ENCODE measurements at regions not wholly inside any gene's neighbourhood (a gene's known extent, or its start where the extent isn't known, plus 50 kb on each side); places are given as distances from the start of the nearest gene placed in this dataset.

GRCh38 chr7:41237956-41238355 lies 464.9 kb downstream of the INHBA start:
- no peak overlapping the region for H2BK15ac ChIP-seq (ENCODE audit: low read depth, low read length)
- H3K4me3 Mint-ChIP-seq = no peak overlapping the region
- H2BK5ac ChIP-seq (ENCODE audit: insufficient read length, low read length) = no peak overlapping the region
- no peak overlapping the region for H3K14ac ChIP-seq (ENCODE audit: insufficient read depth, low read length)
- no peaks in the 10 kb centered on the region for H3K27me3 Mint-ChIP-seq (ENCODE audit: low read depth)
- WGBS (ENCODE audit: extremely low coverage, insufficient read length, low lambda C conversion rate) = no CpG with 5 or more reads among the region's 4 CpGs
- H4K5ac ChIP-seq (ENCODE audit: insufficient read length, low read depth, low read length) = no peak overlapping the region
- no peaks in the 10 kb centered on the region for H3K4me1 Mint-ChIP-seq
- no peak overlapping the region for H2AK5ac ChIP-seq (ENCODE audit: insufficient read length, low read length)
- no peaks in the 10 kb centered on the region for H3K4me1 ChIP-seq (ENCODE audit: insufficient read depth, low read length)
- no peak overlapping the region for H3K18ac ChIP-seq (ENCODE audit: insufficient read length, low read depth, low read length)
- H3K56ac ChIP-seq (ENCODE audit: insufficient read length, low read depth, low read length) = no peak overlapping the region
- no peak overlapping the region for H3K23ac ChIP-seq (ENCODE audit: insufficient read length, low read depth, low read length)
- H3K4ac ChIP-seq (ENCODE audit: low read depth, low read length) = no peak overlapping the region
- no peaks in the 10 kb centered on the region for H3K9me3 Mint-ChIP-seq
- H3K36me3 Mint-ChIP-seq (ENCODE audit: insufficient read depth in 1 of 3, low read depth in 3 of 3) = no peaks in the 10 kb centered on the region
- no peaks in the 10 kb centered on the region for H3K27me3 ChIP-seq (ENCODE audit: insufficient read depth, low read length)
- H3K9me3 ChIP-seq (ENCODE audit: control insufficient read depth, low read depth, low read length) = no peaks in the 10 kb centered on the region
- no peaks in the 10 kb centered on the region for H3K79me1 ChIP-seq (ENCODE audit: insufficient read depth, low read depth, low read length, poor library complexity, severe bottlenecking)
- H2AFZ ChIP-seq (ENCODE audit: low read length) = no peak overlapping the region
- H3K27ac Mint-ChIP-seq = no peak overlapping the region
- no peak overlapping the region for H3K27ac ChIP-seq (ENCODE audit: insufficient read length, low read depth, low read length)
- no peaks in the 10 kb centered on the region for H3K79me2 ChIP-seq (ENCODE audit: insufficient read depth, low read length)
- no peak overlapping the region for H2BK120ac ChIP-seq (ENCODE audit: low read depth, low read length, poor library complexity, severe bottlenecking)
- H4K91ac ChIP-seq (ENCODE audit: insufficient read length, low read depth, low read length) = no peak overlapping the region
- no peak overlapping the region for H3T11ph ChIP-seq (ENCODE audit: low read length)
- H4K20me1 ChIP-seq (ENCODE audit: control insufficient read depth, insufficient read depth, insufficient read length) = no peaks in the 10 kb centered on the region
- H2BK12ac ChIP-seq (ENCODE audit: insufficient read length, low read depth, low read length) = no peak overlapping the region
- no peak for TF ChIP-seq CTCF (conservative IDR thresholded peaks at IDR 0.05)
- no peak overlapping the region for H3K9ac ChIP-seq (ENCODE audit: extremely low read depth, insufficient read length, low read length)
- H4K8ac ChIP-seq (replicated peaks; ENCODE audit: insufficient read length, low read depth, low read length) = no peak overlapping the region
- H3K23me2 ChIP-seq (ENCODE audit: insufficient read length, low read depth, low read length, poor library complexity, severe bottlenecking) = no peaks in the 10 kb centered on the region
- H2BK20ac ChIP-seq (ENCODE audit: low read depth, low read length, poor library complexity, severe bottlenecking) = no peak overlapping the region
- no peak for DNase-seq
- H3K4me2 ChIP-seq (ENCODE audit: insufficient read depth, insufficient read length, low read length) = no peak overlapping the region

Data from H9 (cell line).